OCI-LY3 (cell line): ENCODE measurements at regions not wholly inside any gene's neighbourhood (a gene's known extent, or its start where the extent isn't known, plus 50 kb on each side); places are given as distances from the start of the nearest gene placed in this dataset.

Experiments used
- CTCF ChIP-seq: fragments of 200-600, 300-600 bp; sonication (generic); IDR thresholded peaks from 2 replicates; pipeline ENCODE4 v1.5.1; 2014; ENCODE audit warnings: antibody characterized with exemption, low read length, low read depth
- EZH2phosphoT487 ChIP-seq: fragments of 200-600 bp; shearing (Covaris generic); IDR thresholded peaks from 2 replicates; pipeline ENCODE4 v1.6.1; 2018; ENCODE audit warnings: antibody characterized with exemption, mixed run types, low read depth

- TF ChIP-seq CTCF (no peak), EZH2phosphoT487 (no peak)
Measured at GRCh38 chr22:33167998-33168790, 110.0 kb upstream of the SYN3 start.
